GM18502 (cell line): ENCODE measurements at regions not wholly inside any gene's neighbourhood (a gene's known extent, or its start where the extent isn't known, plus 50 kb on each side); places are given as distances from the start of the nearest gene placed in this dataset.

ENCODE experiments used
- ATAC-seq: cut with Tn5 transposase; IDR thresholded peaks from one replicate; pipeline ENCODE4 v1.9.1; 2021; ENCODE audit warnings: mild to moderate bottlenecking; ENCODE audit not compliant: unreplicated experiment, poor library complexity

GRCh38 chr18:67926929-67927864, 410.7 kb upstream of the DSEL start:
- ATAC-seq, result no peak

DNA sequence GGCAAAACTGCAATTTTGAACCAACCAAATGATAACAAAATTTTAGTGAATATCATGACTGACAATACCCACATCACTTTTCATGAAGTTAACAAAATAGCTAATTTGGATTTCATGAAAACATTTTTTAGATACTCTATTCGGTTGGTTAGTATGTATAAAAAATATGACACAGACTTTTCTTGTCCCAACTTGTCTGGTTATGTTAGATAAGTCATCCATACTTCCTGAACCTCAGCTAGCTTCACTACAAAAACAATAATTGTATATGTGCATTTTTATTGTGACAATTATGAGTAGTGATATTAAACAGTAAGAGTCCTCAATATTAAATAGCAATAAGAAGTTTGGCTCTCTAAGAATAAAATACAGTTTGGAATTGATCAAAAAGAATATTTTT, 408.1 kb upstream of the DSEL start:
- no peak for ATAC-seq

- no peak for ATAC-seq
Measured at GRCh38 chr18:67919316-67919715, 402.8 kb upstream of the DSEL start.

DNA sequence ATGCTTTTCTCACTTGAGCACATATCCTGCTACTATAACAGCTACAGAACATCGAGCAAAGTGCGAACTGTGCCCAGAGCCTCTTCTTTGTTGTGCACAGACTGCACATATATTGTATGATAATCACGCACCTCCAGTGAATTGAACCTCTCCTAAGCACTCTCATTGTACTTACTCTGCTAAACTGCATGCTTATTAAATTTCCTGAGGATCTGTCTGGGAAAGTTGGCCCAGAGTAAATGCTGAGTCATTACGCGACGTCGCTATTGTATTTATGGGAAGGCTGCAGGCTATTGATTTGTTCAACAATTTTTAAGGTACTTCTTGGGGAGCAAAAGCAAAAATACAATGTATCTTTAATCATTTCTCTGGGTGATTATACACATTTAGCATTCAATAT, 399.6 kb upstream of the DSEL start:
- no peak for ATAC-seq

DNA sequence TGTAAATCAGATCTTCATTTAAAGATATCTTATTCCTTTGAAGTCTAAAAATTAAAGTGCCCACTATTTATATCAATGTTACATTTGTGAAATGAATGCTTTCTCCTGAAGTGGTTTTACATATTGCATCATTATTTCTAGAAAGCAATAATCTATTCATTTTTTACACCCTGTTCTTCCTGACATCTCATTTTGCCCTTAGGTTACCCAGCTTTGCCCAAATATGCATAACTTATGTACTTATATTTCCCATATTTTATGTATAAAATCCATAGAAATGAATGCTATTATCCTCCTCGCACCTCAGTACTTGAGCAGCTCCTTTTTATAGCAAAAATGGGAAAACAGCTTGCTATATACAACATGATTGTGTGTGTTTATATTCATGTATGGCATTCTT, 396.5 kb upstream of the DSEL start:
- no peak for ATAC-seq

GRCh38 chr18:67901573-67901972, 385.1 kb upstream of the DSEL start:
- ATAC-seq, result no peak

DNA sequence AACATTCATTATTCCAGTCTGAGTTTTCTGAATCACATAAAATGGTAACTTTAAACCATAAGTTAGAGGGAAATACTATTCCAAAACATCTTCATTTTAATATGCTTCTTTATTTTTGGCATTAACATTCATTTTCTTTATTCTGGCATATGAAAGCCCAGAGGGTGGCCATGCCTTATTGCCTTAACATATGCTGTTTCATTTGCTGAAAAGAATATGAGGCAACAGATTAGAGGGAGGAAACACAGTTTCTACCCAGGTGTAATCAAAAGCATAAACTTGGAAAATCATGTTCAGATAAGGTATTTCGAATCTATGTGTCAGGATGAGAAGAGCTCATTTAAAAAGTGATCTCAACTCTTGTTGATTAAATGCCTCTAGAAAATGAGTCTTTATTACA, 379.9 kb upstream of the DSEL start:
- no peak for ATAC-seq

DNA sequence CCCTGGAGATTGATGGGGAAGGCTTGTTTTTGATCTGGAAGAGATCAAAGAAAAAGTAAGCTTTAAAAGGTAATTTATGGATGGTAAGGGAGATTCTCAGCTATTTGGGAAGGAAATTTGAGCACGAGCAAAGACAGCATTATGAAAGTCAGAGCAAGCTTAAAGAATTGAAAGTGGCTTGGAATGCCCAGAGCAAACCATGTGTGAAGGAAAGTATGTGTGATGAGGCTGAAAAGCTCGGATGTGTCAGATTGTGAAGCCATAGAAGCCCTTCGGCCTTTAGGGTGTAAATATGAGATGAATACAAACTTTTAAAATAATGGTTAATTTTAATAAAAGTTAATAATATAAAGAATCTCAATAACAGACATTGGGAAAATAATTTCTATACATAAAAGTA, 377.4 kb upstream of the DSEL start:
- no peak for ATAC-seq

GRCh38 chr18:67876871-67877270, 360.4 kb upstream of the DSEL start:
- no peak for ATAC-seq

- ATAC-seq, result no peak
Measured at GRCh38 chr18:67875944-67876343, 359.4 kb upstream of the DSEL start.

DNA sequence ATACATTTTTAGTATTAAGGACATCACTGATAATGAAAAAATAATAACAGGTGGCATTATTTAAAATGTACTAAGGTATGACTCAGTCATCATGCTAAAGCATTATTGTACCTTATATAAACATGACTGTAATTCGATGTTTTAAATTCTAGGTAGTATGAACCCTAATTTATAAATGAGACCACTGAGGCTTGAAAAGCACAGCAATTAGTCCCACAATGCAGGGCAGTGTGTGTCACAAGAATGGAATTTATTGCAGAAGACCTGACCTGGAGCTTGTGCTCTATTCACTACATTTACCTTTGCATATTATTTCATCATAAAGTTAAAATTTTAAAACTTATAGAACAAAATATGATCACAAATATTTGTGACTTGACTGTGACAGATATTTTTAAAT, 358.5 kb upstream of the DSEL start:
- no peak for ATAC-seq

DNA sequence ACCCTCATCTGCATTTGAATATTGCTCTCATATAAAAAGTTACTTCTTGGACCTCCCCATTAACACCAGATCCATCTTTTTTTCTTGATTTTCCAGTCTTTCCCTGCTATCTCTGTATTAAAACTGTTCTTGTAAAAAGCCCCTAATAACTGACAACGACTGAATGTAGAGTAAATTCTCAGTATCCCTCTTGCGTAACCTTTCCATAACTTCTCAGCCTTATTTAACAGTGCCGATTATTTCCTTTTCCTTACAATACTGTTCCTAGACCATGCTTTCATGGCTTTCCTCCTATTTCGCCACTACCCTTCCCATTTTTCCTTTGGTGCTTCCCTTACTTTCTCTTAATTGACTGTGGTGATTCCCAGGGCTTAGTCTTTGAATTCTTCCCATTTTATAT, 348.9 kb upstream of the DSEL start:
- no peak for ATAC-seq

DNA sequence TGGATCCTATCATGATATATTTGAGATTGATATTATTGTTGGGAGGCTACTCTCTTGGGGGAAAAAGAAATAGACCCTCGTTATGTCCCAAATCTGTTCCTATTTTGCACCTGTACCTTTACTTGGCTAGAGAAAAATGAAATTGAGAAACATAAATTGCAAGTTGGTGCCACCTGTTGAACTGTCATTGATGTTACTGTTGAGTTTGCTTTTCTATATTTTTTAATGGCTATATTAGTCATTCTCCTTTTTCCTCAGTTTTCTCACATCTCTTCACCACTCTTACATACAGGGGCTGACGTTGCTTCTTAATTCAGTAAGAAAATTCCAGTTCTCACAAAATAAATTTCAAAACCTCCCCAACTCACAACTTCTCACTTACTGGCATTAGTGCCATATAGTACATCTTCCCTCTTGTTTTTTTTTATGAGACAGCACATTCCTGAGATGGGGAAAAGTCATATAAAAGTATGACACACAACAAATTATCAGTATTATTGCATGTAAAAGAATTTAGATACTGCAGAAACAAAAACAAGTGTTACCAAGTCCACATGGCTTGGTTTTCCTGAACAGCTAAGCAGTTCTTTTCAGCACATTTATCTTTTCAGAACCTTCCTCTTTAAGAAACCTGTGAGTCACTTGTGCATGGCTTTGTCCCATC, 348.3 kb upstream of the DSEL start:
- ATAC-seq, result no peak

GRCh38 chr18:67862069-67862468, 345.5 kb upstream of the DSEL start:
- no peak for ATAC-seq

DNA sequence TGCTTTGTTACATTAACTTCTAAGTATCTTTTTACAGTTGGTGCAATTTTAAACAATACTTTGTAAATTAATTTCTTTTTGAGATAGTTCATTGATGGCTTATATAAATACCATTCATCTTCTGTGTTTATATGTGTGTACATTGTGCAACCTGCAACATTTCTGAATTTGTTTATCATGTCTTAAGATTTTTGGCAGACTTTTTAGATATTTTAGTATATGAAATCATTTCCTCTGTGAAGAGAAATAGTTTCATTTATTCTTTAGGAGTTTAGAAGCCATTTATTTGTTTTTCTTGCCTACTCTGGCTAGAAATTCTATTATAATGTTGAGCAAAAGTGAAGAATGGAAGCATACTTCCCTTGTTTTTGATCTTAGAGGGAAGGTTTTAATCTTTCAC, 337.8 kb upstream of the DSEL start:
- no peak for ATAC-seq

DNA sequence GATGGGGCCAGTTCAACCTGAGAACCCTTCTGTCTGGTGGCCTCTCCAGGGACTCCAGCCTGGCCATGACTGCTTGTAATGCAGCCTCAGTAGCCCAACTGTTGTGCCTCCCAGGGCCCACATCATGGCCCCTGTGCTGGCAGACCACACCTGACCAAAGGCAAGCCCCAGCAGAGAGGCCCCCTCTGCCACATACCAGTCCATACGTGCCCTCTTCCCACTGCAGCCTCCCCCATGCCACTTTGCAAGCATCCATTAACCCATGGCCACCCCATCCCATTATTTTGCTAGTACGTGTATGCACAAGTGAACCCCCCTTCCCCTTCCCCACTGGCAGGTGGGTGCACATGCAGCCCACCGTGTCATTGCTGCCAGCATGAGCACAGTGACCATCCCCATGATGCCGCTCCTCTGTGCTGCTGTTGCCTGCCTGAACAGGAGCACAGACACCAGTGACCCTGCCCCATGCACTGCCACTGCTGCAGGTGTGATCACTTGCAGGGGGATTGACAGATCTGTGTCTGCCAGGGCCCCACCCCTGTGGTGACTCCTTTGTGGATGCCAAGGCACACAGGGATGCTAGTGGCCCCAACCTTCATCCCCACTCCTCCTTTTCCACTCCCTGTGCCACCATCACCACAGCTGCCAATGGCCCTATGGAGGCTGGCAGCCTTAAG, 330.0 kb upstream of the DSEL start:
- ATAC-seq, result no peak

DNA sequence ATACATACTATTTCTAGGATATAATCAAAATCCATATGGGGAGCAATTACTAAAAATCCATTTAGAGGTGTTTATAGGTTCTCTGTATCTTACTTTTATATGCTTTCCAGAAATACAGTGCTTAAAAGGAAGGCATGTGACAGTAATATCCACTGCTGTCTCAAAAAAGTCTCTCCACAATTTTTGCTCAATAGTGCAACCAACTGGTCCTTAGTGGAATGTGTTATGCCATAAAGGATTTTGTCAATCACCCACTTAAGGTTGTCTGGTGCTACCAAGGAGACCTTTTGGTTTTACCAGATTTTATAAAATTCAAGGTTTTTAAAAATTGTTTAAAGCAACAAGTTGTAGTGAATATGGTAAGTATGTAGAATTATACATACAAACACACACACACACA, 328.5 kb upstream of the DSEL start:
- no peak for ATAC-seq

GRCh38 chr18:67840379-67840778, 323.9 kb upstream of the DSEL start:
- ATAC-seq, result no peak

DNA sequence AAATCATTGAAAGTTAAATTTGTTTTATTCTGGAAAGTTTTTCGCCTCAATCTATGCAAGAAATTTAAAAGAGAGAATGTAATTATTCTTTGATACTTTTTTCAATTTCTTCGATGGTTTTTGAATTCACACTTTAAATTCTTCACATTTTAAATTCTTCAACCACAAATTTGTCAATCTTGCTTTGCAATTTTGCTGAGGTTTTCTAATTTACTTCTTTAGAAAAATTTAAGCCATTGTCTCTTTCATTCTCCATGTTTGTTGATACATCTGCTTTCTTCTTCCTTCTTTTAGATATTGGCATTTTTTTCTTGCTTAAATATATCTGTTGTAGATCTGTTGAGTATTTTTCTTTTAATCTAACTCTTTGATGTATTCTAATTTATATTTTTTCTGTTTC, 301.9 kb upstream of the DSEL start:
- ATAC-seq, result no peak

DNA sequence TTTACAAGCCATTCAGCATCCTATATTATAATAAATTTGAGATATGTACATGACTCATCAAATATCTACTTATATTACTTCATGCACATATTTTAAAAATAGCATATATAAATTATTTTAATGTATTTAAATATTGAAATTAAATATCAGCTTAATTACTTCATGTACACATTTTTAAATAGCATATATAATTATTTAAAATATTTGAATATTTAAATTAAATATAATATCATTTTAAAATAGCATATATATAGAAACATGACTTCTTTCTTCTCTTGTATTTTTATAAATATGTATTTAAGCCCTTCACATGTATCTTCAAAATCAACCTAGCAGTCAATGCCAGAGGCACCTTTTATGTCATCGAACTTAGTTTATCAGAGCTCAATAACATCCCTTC, 298.8 kb upstream of the DSEL start:
- no peak for ATAC-seq

DNA sequence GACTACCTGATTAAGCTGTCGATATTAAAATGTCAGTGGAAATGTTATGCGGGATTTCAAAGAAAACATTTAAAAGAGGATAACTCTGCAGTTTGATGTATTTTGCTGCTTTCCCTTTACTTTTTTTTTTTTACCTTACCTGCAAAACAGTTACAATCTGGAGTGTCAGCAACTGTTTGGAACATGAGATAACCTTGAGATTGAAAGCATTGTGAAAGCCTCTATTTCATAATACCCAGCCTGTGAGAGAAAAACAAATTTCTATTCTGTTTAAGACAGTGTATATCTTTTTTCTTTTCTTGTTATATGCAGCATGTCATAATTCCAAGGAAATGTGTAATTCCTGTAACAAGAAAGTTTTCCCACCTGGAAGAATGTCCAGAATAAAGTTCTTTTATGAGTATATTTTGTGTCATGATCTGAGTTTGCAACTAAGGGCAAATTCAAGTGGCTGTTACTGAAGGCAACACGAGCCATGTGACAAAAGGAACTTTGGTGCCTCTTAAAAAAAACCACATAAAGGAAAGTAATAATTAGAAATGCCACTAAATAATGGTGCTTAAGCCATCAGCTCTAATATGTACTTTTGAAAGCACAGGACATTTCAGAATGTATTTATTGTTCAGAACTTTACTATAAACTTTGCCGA, 297.0 kb upstream of the DSEL start:
- ATAC-seq, result no peak
